Endothelial cell of umbilical vein (primary cell): ENCODE measurements at regions not wholly inside any gene's neighbourhood (a gene's known extent, or its start where the extent isn't known, plus 50 kb on each side); places are given as distances from the start of the nearest gene placed in this dataset.

Experiments used
- BruUV-seq: library from RNA; stranded (reverse); fragments of 400-500 nt; replicated peaks from 2 replicates; lab custom pipeline; 2021; lab: Mats Ljungman, UMichigan
- CTCF ChIA-PET: fragments of 300-600, 350-600 bp; sonication (Branson Sonifier 250); formaldehyde crosslinking; loops from one replicate; lab custom pipeline; 2021; ENCODE audit warnings: antibody characterized with exemption, inconsistent platforms; lab: Charles Lee
- POLR2A ChIA-PET: fragments of 300-600, 350-600 bp; sonication (Branson Sonifier 250); formaldehyde crosslinking; loops from one replicate; lab custom pipeline; 2021; ENCODE audit warnings: antibody characterized with exemption, inconsistent platforms; lab: Charles Lee
- DNase-seq: peaks from one replicate; pipeline ENCODE4 v3.0.0-alpha.2; 2011; ENCODE audit warnings: low read depth, low spot score
- FAIRE-seq: peaks from 2 replicates; lab custom pipeline; 2011; peaks lifted over from hg19 to GRCh38; lab: Jason Lieb, UNC
- H2AFZ ChIP-seq: 2 replicates; pipeline ENCODE4 v1.6.0; 2012; ENCODE audit warnings: low read depth, low read length, control low read depth, inconsistent platforms
- H3K27ac ChIP-seq: 2 replicates; pipeline ENCODE4 v1.5.1; 2011; ENCODE audit warnings: low read depth, mild to moderate bottlenecking, control low read depth, low read length, moderate library complexity; ENCODE audit not compliant: insufficient read depth
- H3K27me3 ChIP-seq, 2 experiments: 2 replicates each; pipeline versions ENCODE4 v1.6.0 to v1.6.1; 2011; ENCODE audit warnings: low read length in 2 of 2, mixed read lengths in 1 of 2; ENCODE audit not compliant: control insufficient read depth in 2 of 2, insufficient read depth in 2 of 2
- H3K36me3 ChIP-seq, 2 experiments: 2 replicates in 1 of 2; 3 replicates in 1 of 2; pipeline ENCODE4 v1.5.1; 2011; ENCODE audit warnings: low read length in 2 of 2, mild to moderate bottlenecking in 1 of 2, moderate library complexity in 1 of 2; ENCODE audit not compliant: control insufficient read depth in 2 of 2, insufficient read depth in 2 of 2; ENCODE audit errors: extremely low read depth in 1 of 2
- H3K4me1 ChIP-seq: 3 replicates; pipeline ENCODE4 v1.5.1; 2011; ENCODE audit warnings: mild to moderate bottlenecking, low read length; ENCODE audit not compliant: control insufficient read depth, insufficient read depth; ENCODE audit errors: extremely low read depth
- H3K4me2 ChIP-seq: 2 replicates; pipeline ENCODE4 v1.6.1; 2011; ENCODE audit warnings: low read length, control low read depth, mixed read lengths; ENCODE audit not compliant: insufficient read depth
- H3K4me3 ChIP-seq, 3 experiments: fragments of 200-600 bp in 1 of 3; sonication (generic), shearing (Covaris generic) in 1 of 3; replicated peaks in 1 of 3; 2 replicates each; pipeline ENCODE4 v1.5.1; 2011 to 2016; ENCODE audit warnings: control low read depth in 3 of 3, low read length in 3 of 3, mild to moderate bottlenecking in 2 of 3, inconsistent platforms in 1 of 3, low read depth in 1 of 3, moderate library complexity in 1 of 3; ENCODE audit not compliant: insufficient read depth in 1 of 3
- H3K79me2 ChIP-seq: 2 replicates; pipeline ENCODE4 v1.6.0; 2012; ENCODE audit warnings: low read length, inconsistent platforms; ENCODE audit not compliant: control insufficient read depth, insufficient read depth
- H3K9ac ChIP-seq: replicated peaks from 2 replicates; pipeline ENCODE3; 2011; ENCODE audit warnings: low read length, control low read depth; ENCODE audit not compliant: insufficient read depth; ENCODE audit errors: extremely low read depth
- H3K9me1 ChIP-seq: replicated peaks from 3 replicates; pipeline ENCODE4 v1.6.0; 2011; ENCODE audit warnings: mild to moderate bottlenecking, low read length; ENCODE audit not compliant: control insufficient read depth, insufficient read depth; ENCODE audit errors: extremely low read depth
- H3K9me3 ChIP-seq: replicated peaks from 2 replicates; pipeline ENCODE4 v1.5.1; 2012; ENCODE audit warnings: low read length, inconsistent platforms; ENCODE audit not compliant: control insufficient read depth, insufficient read depth
- H4K20me1 ChIP-seq: replicated peaks from 2 replicates; pipeline ENCODE3; 2011; ENCODE audit warnings: mild to moderate bottlenecking, low read length; ENCODE audit not compliant: control insufficient read depth, insufficient read depth; ENCODE audit errors: extremely low read depth
- EZH2 ChIP-seq: IDR thresholded peaks from 2 replicates; pipeline ENCODE4 v1.6.1; 2012; ENCODE audit warnings: borderline replicate concordance, low read depth, mild to moderate bottlenecking, moderate library complexity, low read length, inconsistent platforms; ENCODE audit not compliant: severe bottlenecking
- FOS ChIP-seq: IDR thresholded peaks from 2 replicates; pipeline ENCODE4 v1.6.1; 2011; ENCODE audit warnings: mild to moderate bottlenecking, low read length, moderate library complexity, borderline replicate concordance; ENCODE audit not compliant: insufficient read depth
- GATA2 ChIP-seq: IDR thresholded peaks from 2 replicates; pipeline ENCODE4 v1.7.0; 2011; ENCODE audit warnings: low read depth, mild to moderate bottlenecking, moderate library complexity, mixed read lengths, low read length; ENCODE audit not compliant: insufficient read length, insufficient read depth
- JUN ChIP-seq: IDR thresholded peaks from 2 replicates; pipeline ENCODE4 v1.6.1; 2011; ENCODE audit warnings: borderline replicate concordance, low read depth; ENCODE audit not compliant: insufficient read length, insufficient read depth
- MAX ChIP-seq: IDR thresholded peaks from 2 replicates; pipeline ENCODE4 v1.6.1; 2011; ENCODE audit not compliant: insufficient read depth, insufficient read length
- MYC ChIP-seq: IDR thresholded peaks from one replicate; pipeline ENCODE4 v1.6.1; 2011; ENCODE audit warnings: mild to moderate bottlenecking, low read depth, low read length
- POLR2A ChIP-seq: IDR thresholded peaks from 2 replicates; pipeline ENCODE4 v1.6.1; 2012; ENCODE audit warnings: low read depth, mild to moderate bottlenecking, control low read depth, low read length
- POLR2AphosphoS5 ChIP-seq: IDR thresholded peaks from 2 replicates; pipeline ENCODE4 v1.6.1; 2012; ENCODE audit warnings: low read depth, mild to moderate bottlenecking, control low read depth, low read length, moderate library complexity; ENCODE audit not compliant: insufficient read depth
- dilution Hi-C: fragments of 300-500 bp; cut with MboI; formaldehyde crosslinking; loops from one replicate; pipeline ENCODE4 v1.15.0; 2019; ENCODE audit warnings: low sequenced_read_pairs; ENCODE audit not compliant: extremely low pct_ligation_motif_present
- intact Hi-C: fragments of 100-400 bp; cut with micrococcal nuclease; formaldehyde crosslinking; loops from one replicate; pipeline ENCODE4 v1.10.0; 2022
- TF ChIP-seq, protein P1 (sequence below), 2 donors: IDR thresholded peaks; 1 replicate in 1 of 2; 2 replicates in 1 of 2; pipeline ENCODE4 v1.5.1; 2011; ENCODE audit warnings: low read length in 2 of 2, mild to moderate bottlenecking in 2 of 2, moderate library complexity in 2 of 2, control low read depth in 1 of 2, inconsistent platforms in 1 of 2, low read depth in 1 of 2; ENCODE audit not compliant: insufficient read depth in 1 of 2; ENCODE audit errors: extremely low read depth in 1 of 2

GRCh38 chr4:101701551-101701950 is 89.0 kb upstream of the BANK1 start:
- POLR2A ChIA-PET = no interaction called here
- dilution Hi-C loops (no loop called here), intact Hi-C loops (no loop called here)
- CTCF ChIA-PET = no interaction called here
- Histone ChIP-seq H3K4me3 (no peak overlapping the region), H3K27me3 (peaks cover 0 to 3% of the 10 kb centered on the region in 2 experiments), H3K9me1 (no peaks in the 10 kb centered on the region), H3K4me1 (no peaks in the 10 kb centered on the region), H3K9ac (no peak overlapping the region), H3K27ac (no peak overlapping the region), H3K79me2 (no peaks in the 10 kb centered on the region), H3K9me3 (no peaks in the 10 kb centered on the region), H3K36me3 (no peaks in the 10 kb centered on the region), H4K20me1 (no peaks in the 10 kb centered on the region), H2AFZ (no peak overlapping the region), H3K4me2 (no peak overlapping the region)
- no TSS peak for BruUV-seq
- no peak for FAIRE-seq
- DNase-seq = no peak
- TF ChIP-seq JUN = no peak
- no peak for TF ChIP-seq POLR2AphosphoS5
- TF ChIP-seq MYC = no peak
- TF ChIP-seq MAX = no peak
- TF ChIP-seq, protein P1, sequence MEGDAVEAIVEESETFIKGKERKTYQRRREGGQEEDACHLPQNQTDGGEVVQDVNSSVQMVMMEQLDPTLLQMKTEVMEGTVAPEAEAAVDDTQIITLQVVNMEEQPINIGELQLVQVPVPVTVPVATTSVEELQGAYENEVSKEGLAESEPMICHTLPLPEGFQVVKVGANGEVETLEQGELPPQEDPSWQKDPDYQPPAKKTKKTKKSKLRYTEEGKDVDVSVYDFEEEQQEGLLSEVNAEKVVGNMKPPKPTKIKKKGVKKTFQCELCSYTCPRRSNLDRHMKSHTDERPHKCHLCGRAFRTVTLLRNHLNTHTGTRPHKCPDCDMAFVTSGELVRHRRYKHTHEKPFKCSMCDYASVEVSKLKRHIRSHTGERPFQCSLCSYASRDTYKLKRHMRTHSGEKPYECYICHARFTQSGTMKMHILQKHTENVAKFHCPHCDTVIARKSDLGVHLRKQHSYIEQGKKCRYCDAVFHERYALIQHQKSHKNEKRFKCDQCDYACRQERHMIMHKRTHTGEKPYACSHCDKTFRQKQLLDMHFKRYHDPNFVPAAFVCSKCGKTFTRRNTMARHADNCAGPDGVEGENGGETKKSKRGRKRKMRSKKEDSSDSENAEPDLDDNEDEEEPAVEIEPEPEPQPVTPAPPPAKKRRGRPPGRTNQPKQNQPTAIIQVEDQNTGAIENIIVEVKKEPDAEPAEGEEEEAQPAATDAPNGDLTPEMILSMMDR (IDR thresholded peaks at IDR 0.05; ENCODE audit: extremely low read depth in 1 of 2, insufficient read depth in 1 of 2, low read depth in 1 of 2, low read length in 2 of 2) = no peak
- no peak for TF ChIP-seq GATA2
- TF ChIP-seq EZH2 = no peak
- TF ChIP-seq FOS = no peak
- no peak for TF ChIP-seq POLR2A
